ENCODE measurements at regions not wholly inside any gene's neighbourhood (a gene's known extent, or its start where the extent isn't known, plus 50 kb on each side); places are given as distances from the start of the nearest gene placed in this dataset.

- DNase-seq (ENCODE audit: low read depth, low spot score) (no peak), FAIRE-seq (no peak)
- Histone ChIP-seq H3K27me3 (ENCODE audit: control insufficient read depth in 2 of 2, insufficient read depth in 2 of 2, low read length in 2 of 2) (no peaks in the 10 kb centered on the region), H3K4me2 (ENCODE audit: insufficient read depth, low read length) (no peak overlapping the region), H3K9me1 (replicated peaks; ENCODE audit: control insufficient read depth, extremely low read depth, insufficient read depth, low read length) (no peaks in the 10 kb centered on the region), H2AFZ (ENCODE audit: low read depth, low read length) (no peak overlapping the region), H3K9ac (replicated peaks; ENCODE audit: extremely low read depth, insufficient read depth, low read length) (no peak overlapping the region), H3K27ac (ENCODE audit: insufficient read depth, low read depth, low read length) (no peak overlapping the region), H3K4me1 (ENCODE audit: control insufficient read depth, extremely low read depth, insufficient read depth, low read length) (no peaks in the 10 kb centered on the region), H3K9me3 (replicated peaks; ENCODE audit: control insufficient read depth, insufficient read depth, low read length) (no peaks in the 10 kb centered on the region), H3K79me2 (ENCODE audit: control insufficient read depth, insufficient read depth, low read length) (no peaks in the 10 kb centered on the region), H4K20me1 (replicated peaks; ENCODE audit: control insufficient read depth, extremely low read depth, insufficient read depth, low read length) (no peaks in the 10 kb centered on the region), H3K4me3 (replicated peaks in 1 of 3; ENCODE audit: insufficient read depth in 1 of 3, low read depth in 1 of 3, low read length in 3 of 3) (no peak overlapping the region), H3K36me3 (ENCODE audit: control insufficient read depth in 2 of 2, extremely low read depth in 1 of 2, insufficient read depth in 2 of 2, low read length in 2 of 2) (no peaks in the 10 kb centered on the region)
- BruUV-seq (replicated peaks) = no TSS peak
- TF ChIP-seq CTCF (IDR thresholded peaks at IDR 0.05; ENCODE audit: extremely low read depth in 1 of 2, insufficient read depth in 1 of 2, low read depth in 1 of 2, low read length in 2 of 2) = no peak
- TF ChIP-seq MYC (IDR thresholded peaks at IDR 0.05; ENCODE audit: low read depth, low read length) = no peak
- no peak for TF ChIP-seq EZH2 (IDR thresholded peaks at IDR 0.05; ENCODE audit: borderline replicate concordance, low read depth, low read length, severe bottlenecking)
- no peak for TF ChIP-seq FOS (IDR thresholded peaks at IDR 0.05; ENCODE audit: borderline replicate concordance, insufficient read depth, low read length)
- TF ChIP-seq JUN (IDR thresholded peaks at IDR 0.05; ENCODE audit: borderline replicate concordance, insufficient read depth, insufficient read length, low read depth) = no peak
- TF ChIP-seq POLR2A (IDR thresholded peaks at IDR 0.05; ENCODE audit: low read depth, low read length) = no peak
- TF ChIP-seq GATA2 (IDR thresholded peaks at IDR 0.05; ENCODE audit: insufficient read depth, insufficient read length, low read depth, low read length) = no peak
- TF ChIP-seq POLR2AphosphoS5 (IDR thresholded peaks at IDR 0.05; ENCODE audit: insufficient read depth, low read depth, low read length) = no peak
- TF ChIP-seq MAX (IDR thresholded peaks at IDR 0.05; ENCODE audit: insufficient read depth, insufficient read length) = no peak
- POLR2A ChIA-PET = no interaction called here
- dilution Hi-C loops (cut with MboI; ENCODE audit: extremely low pct_ligation_motif_present, low sequenced_read_pairs) (no loop called here), intact Hi-C loops (cut with micrococcal nuclease) (no loop called here)
- CTCF ChIA-PET = no interaction called here
Measured at GRCh38 chr4:19010761-19011160, 989.2 kb upstream of the LCORL start.

All from endothelial cell of umbilical vein (primary cell).